ENCODE measurements at regions not wholly inside any gene's neighbourhood (a gene's known extent, or its start where the extent isn't known, plus 50 kb on each side); places are given as distances from the start of the nearest gene placed in this dataset.

GRCh38 chr5:128591598-128592455 lies 53.8 kb upstream of the FBN2 start:
- DNase-seq (ENCODE audit: low read depth in 2 of 2) = no peak

- no peak for DNase-seq (ENCODE audit: low read depth in 2 of 2)
These were observed 58.0 kb upstream of the FBN2 start for GRCh38 chr5:128596071-128596470.

- no peak for DNase-seq (ENCODE audit: low read depth in 2 of 2)
These were observed 59.1 kb upstream of the FBN2 start for GRCh38 chr5:128597156-128597555.

GRCh38 chr5:128613128-128613527 lies 75.1 kb upstream of the FBN2 start:
- no peak for DNase-seq (ENCODE audit: low read depth in 2 of 2)

- no peak for DNase-seq (ENCODE audit: low read depth in 2 of 2)
These were observed 75.7 kb upstream of the FBN2 start for GRCh38 chr5:128613766-128614165.

- DNase-seq (ENCODE audit: low read depth in 2 of 2) = no peak
These were observed 77.5 kb upstream of the FBN2 start for GRCh38 chr5:128615578-128615977.

- DNase-seq (ENCODE audit: low read depth in 2 of 2) = no peak
These were observed 88.6 kb upstream of the FBN2 start for GRCh38 chr5:128626536-128627090.

GRCh38 chr5:128627939-128628338 lies 89.9 kb upstream of the FBN2 start:
- DNase-seq (ENCODE audit: low read depth in 2 of 2) = no peak

- DNase-seq (ENCODE audit: low read depth in 2 of 2) = no peak
These were observed 91.1 kb upstream of the FBN2 start for GRCh38 chr5:128629157-128629556.

- DNase-seq (ENCODE audit: low read depth in 2 of 2) = no peak
These were observed 92.1 kb upstream of the FBN2 start for GRCh38 chr5:128630121-128630520.

GRCh38 chr5:128631771-128632170 lies 93.7 kb upstream of the FBN2 start:
- no peak for DNase-seq (ENCODE audit: low read depth in 2 of 2)

- DNase-seq (ENCODE audit: low read depth in 2 of 2) = no peak
These were observed 94.2 kb upstream of the FBN2 start for GRCh38 chr5:128632264-128632663.

- no peak for DNase-seq (ENCODE audit: low read depth in 2 of 2)
These were observed 95.9 kb upstream of the FBN2 start for GRCh38 chr5:128633901-128634300.

- DNase-seq (ENCODE audit: low read depth in 2 of 2) = no peak
These were observed 97.3 kb upstream of the FBN2 start for GRCh38 chr5:128635379-128635778.

GRCh38 chr5:128636361-128636760 lies 98.3 kb upstream of the FBN2 start:
- no peak for DNase-seq (ENCODE audit: low read depth in 2 of 2)

- no peak for DNase-seq (ENCODE audit: low read depth in 2 of 2)
These were observed 99.0 kb upstream of the FBN2 start for GRCh38 chr5:128637031-128637430.

GRCh38 chr5:128641861-128642260 lies 103.8 kb upstream of the FBN2 start:
- no peak for DNase-seq (ENCODE audit: low read depth in 2 of 2)

GRCh38 chr5:128644863-128645262 lies 106.8 kb upstream of the FBN2 start:
- no peak for DNase-seq (ENCODE audit: low read depth in 2 of 2)

- DNase-seq (ENCODE audit: low read depth in 2 of 2) = no peak
These were observed 107.5 kb upstream of the FBN2 start for GRCh38 chr5:128645581-128645980.

- no peak for DNase-seq (ENCODE audit: low read depth in 2 of 2)
These were observed 108.1 kb upstream of the FBN2 start for GRCh38 chr5:128646176-128646575.

- no peak for DNase-seq (ENCODE audit: low read depth in 2 of 2)
These were observed 111.1 kb upstream of the FBN2 start for GRCh38 chr5:128649192-128649591.

- DNase-seq (ENCODE audit: low read depth in 2 of 2) = no peak
These were observed 125.0 kb upstream of the FBN2 start for GRCh38 chr5:128662997-128663396.

GRCh38 chr5:128665747-128666355 lies 127.8 kb upstream of the FBN2 start:
- DNase-seq (ENCODE audit: low read depth in 2 of 2) = no peak
